Neural crest cell (in vitro differentiated cells): ENCODE measurements at regions not wholly inside any gene's neighbourhood (a gene's known extent, or its start where the extent isn't known, plus 50 kb on each side); places are given as distances from the start of the nearest gene placed in this dataset.

Experiments used
- DNase-seq: peaks from one replicate; pipeline ENCODE4 v3.0.0; 2021; ENCODE audit warnings: low read depth, mixed read lengths, low spot score
- H3K27ac Mint-ChIP-seq: one replicate; pipeline ENCODE4 v1.8.0; 2021; ENCODE audit warnings: mild to moderate bottlenecking, mixed read lengths; ENCODE audit not compliant: unreplicated experiment
- H3K27me3 Mint-ChIP-seq: 2 replicates; pipeline ENCODE4 v1.8.0; 2021; ENCODE audit warnings: low read depth, mild to moderate bottlenecking, mixed read lengths
- H3K36me3 Mint-ChIP-seq: 2 replicates; pipeline ENCODE4 v1.8.0; 2021; ENCODE audit warnings: low read depth, mild to moderate bottlenecking, mixed read lengths
- H3K4me1 Mint-ChIP-seq: 2 replicates; pipeline ENCODE4 v1.8.0; 2021; ENCODE audit warnings: mixed read lengths
- H3K4me3 Mint-ChIP-seq: one replicate; pipeline ENCODE4 v1.8.0; 2021; ENCODE audit warnings: mild to moderate bottlenecking, mixed read lengths
- H3K9me3 Mint-ChIP-seq: 2 replicates; pipeline ENCODE4 v1.8.0; 2021; ENCODE audit warnings: mixed read lengths
- TF ChIP-seq, protein P1 (sequence below): fragments of 200-600 bp; sonication (generic); conservative IDR thresholded peaks from 2 replicates; pipeline ENCODE4 v1.5.0; 2021; ENCODE audit warnings: antibody characterized with exemption, mild to moderate bottlenecking

DNA sequence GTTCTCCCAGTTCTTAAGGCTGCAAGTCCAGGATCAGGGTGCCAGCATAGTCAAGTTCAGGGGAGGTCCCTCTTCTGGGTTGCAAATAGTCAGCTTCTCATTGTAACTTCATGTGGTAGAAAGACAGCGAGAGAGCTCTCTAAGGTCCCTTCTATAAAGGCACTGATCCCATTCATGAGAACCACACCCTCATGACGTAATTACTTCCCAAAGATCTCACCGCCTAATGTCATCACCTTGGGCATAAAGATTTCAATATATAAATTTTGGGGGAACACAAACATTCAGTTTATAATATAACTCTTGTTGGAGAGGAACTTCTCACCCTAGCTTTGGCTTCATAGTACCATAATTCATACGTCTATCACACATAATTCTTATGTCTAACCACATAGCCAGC, 203.9 kb upstream of the VLDLR start:
- Mint-ChIP-seq H3K4me3 (no peak overlapping the region), H3K4me1 (peaks cover 21% of the 10 kb centered on the region), H3K27ac (no peak overlapping the region), H3K27me3 (no peaks in the 10 kb centered on the region), H3K9me3 (no peaks in the 10 kb centered on the region), H3K36me3 (no peaks in the 10 kb centered on the region)
- TF ChIP-seq, protein P1, sequence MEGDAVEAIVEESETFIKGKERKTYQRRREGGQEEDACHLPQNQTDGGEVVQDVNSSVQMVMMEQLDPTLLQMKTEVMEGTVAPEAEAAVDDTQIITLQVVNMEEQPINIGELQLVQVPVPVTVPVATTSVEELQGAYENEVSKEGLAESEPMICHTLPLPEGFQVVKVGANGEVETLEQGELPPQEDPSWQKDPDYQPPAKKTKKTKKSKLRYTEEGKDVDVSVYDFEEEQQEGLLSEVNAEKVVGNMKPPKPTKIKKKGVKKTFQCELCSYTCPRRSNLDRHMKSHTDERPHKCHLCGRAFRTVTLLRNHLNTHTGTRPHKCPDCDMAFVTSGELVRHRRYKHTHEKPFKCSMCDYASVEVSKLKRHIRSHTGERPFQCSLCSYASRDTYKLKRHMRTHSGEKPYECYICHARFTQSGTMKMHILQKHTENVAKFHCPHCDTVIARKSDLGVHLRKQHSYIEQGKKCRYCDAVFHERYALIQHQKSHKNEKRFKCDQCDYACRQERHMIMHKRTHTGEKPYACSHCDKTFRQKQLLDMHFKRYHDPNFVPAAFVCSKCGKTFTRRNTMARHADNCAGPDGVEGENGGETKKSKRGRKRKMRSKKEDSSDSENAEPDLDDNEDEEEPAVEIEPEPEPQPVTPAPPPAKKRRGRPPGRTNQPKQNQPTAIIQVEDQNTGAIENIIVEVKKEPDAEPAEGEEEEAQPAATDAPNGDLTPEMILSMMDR = no peak
- DNase-seq = no peak

GRCh38 chr9:2418619-2419018, 203.0 kb upstream of the VLDLR start:
- no peak for DNase-seq
- no peaks in the 10 kb centered on the region for H3K27me3 Mint-ChIP-seq
- H3K4me3 Mint-ChIP-seq = no peak overlapping the region
- H3K27ac Mint-ChIP-seq = no peak overlapping the region
- H3K4me1 Mint-ChIP-seq = peaks cover 13% of the 10 kb centered on the region
- peaks cover 2% of the 10 kb centered on the region for H3K36me3 Mint-ChIP-seq
- peaks cover 2% of the 10 kb centered on the region for H3K9me3 Mint-ChIP-seq
- TF ChIP-seq, protein P1 = no peak

DNA sequence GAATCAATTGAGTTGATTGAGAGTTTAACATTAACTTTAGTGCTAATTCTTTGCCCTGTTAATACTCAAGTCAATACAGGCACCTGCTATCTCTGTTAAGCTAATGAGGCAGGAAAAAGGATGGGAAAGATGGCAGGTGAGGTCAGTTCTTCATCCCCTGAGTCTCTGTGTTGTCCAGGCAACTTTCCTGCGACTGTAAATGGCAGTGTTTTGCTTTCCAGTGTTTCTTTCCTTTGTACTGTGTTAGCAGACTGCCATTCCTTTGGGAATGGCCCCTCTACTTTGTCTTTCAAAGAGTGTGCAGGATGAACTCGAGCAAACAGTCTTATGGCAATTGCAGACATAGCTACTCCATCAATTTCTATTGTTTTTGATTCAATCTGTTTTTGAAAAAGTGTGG, 202.2 kb upstream of the VLDLR start:
- Mint-ChIP-seq H3K4me1 (peaks cover 13% of the 10 kb centered on the region), H3K27ac (no peak overlapping the region), H3K36me3 (peaks cover 3% of the 10 kb centered on the region), H3K4me3 (no peak overlapping the region), H3K27me3 (no peaks in the 10 kb centered on the region), H3K9me3 (peaks cover 2% of the 10 kb centered on the region)
- TF ChIP-seq, protein P1 = no peak
- no peak for DNase-seq

DNA sequence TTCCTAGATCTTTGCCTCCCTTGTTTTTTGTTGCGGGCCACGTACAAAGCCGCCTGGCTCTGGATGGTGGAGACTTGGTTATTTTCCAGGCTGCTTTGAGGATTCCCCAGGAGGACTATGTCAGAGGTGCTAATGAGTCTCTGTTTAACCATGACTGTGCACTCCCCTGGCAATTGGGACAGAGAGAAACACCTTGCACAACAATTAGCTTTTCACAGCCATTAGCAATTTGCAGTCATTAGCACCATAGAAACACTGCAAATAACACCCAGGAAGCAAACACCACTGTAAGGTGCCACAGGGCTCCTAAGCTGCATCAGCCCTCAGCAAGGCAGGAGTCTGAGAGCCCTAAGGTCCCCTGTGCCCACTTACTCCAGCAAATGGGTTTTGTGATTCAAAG, 201.0 kb upstream of the VLDLR start:
- Mint-ChIP-seq H3K4me1 (peaks cover 13% of the 10 kb centered on the region), H3K27me3 (no peaks in the 10 kb centered on the region), H3K4me3 (no peak overlapping the region), H3K27ac (peak overlapping the region; percentile 79), H3K9me3 (peaks cover 2% of the 10 kb centered on the region), H3K36me3 (peaks cover 3% of the 10 kb centered on the region)
- no peak for DNase-seq
- TF ChIP-seq, protein P1 = no peak

- no peak overlapping the region for H3K27ac Mint-ChIP-seq
- DNase-seq = no peak
- no peak overlapping the region for H3K4me3 Mint-ChIP-seq
- peaks cover 11% of the 10 kb centered on the region for H3K4me1 Mint-ChIP-seq
- peaks cover 3% of the 10 kb centered on the region for H3K36me3 Mint-ChIP-seq
- TF ChIP-seq, protein P1 = no peak
- H3K9me3 Mint-ChIP-seq = peaks cover 5% of the 10 kb centered on the region
- no peaks in the 10 kb centered on the region for H3K27me3 Mint-ChIP-seq
Observed at GRCh38 chr9:2424619-2425033, 197.0 kb upstream of the VLDLR start.

DNA sequence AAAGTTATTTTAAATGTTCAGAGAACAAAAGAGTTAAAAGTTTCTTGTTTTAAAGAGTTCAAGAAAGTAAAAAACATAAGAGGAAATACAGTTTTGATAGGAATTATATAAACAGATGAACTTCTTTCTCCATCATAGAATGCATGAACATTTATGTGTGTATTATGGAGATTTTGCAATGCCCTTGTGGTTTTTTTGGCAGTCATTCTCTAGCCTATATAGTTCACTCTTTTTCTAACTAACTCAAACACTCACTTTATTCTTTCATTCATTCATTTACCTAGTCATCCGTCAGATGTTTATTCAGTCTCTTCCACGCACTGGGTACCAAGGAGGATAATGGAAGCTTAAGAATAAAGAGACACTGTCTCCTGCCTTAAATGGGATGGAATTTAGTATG, 195.9 kb upstream of the VLDLR start:
- Mint-ChIP-seq H3K4me1 (peaks cover 6% of the 10 kb centered on the region), H3K9me3 (peaks cover 5% of the 10 kb centered on the region), H3K27ac (no peak overlapping the region), H3K27me3 (no peaks in the 10 kb centered on the region), H3K4me3 (no peak overlapping the region), H3K36me3 (peaks cover 3% of the 10 kb centered on the region)
- DNase-seq = no peak
- TF ChIP-seq, protein P1 = no peak
